IMR-90 (cell line): ENCODE measurements at regions not wholly inside any gene's neighbourhood (a gene's known extent, or its start where the extent isn't known, plus 50 kb on each side); places are given as distances from the start of the nearest gene placed in this dataset.

Experiments used
- ATAC-seq: fragments of 200-7000 bp; cut with Tn5 transposase; 2 replicates; pipeline ENCODE4 v1.9.1; 2020; ENCODE audit warnings: low read depth, mild to moderate bottlenecking, moderate library complexity
- BruUV-seq: library from RNA; stranded (reverse); fragments of 400-500 nt; replicated peaks from 2 replicates; lab custom pipeline; 2021; lab: Mats Ljungman, UMichigan
- CTCF ChIA-PET: fragments of 300-600 bp; formaldehyde crosslinking; extraction: SDS; loops from one replicate; lab custom pipeline; 2021; ENCODE audit warnings: antibody characterized with exemption; lab: Yijun Ruan, JAX
- POLR2A ChIA-PET: fragments of 300-600 bp; sonication (Branson Sonifier 250); formaldehyde crosslinking; loops from one replicate; lab custom pipeline; 2022; ENCODE audit warnings: antibody characterized with exemption; ENCODE audit not compliant: unreplicated experiment; lab: Charles Lee
- DNase-seq: peaks from one replicate; pipeline ENCODE4 v3.0.0; 2013
- H2AFZ ChIP-seq: replicated peaks from 2 replicates; pipeline ENCODE3; 2013; ENCODE audit warnings: low read length, mild to moderate bottlenecking; ENCODE audit not compliant: poor library complexity
- H2AK5ac ChIP-seq: 2 replicates; pipeline ENCODE4 v1.6.1; 2013; ENCODE audit warnings: low read depth, low read length, inconsistent platforms
- H2AK9ac ChIP-seq: replicated peaks from 2 replicates; pipeline ENCODE3; 2013; ENCODE audit warnings: mild to moderate bottlenecking, low read depth, low read length, moderate library complexity; ENCODE audit not compliant: poor library complexity
- H2BK120ac ChIP-seq: 2 replicates; pipeline ENCODE4 v1.6.1; 2013; ENCODE audit warnings: low read depth, low read length, inconsistent platforms
- H2BK15ac ChIP-seq: 3 replicates; pipeline ENCODE4 v1.6.1; 2013; ENCODE audit warnings: low read depth, low read length, inconsistent platforms
- H2BK20ac ChIP-seq: 2 replicates; pipeline ENCODE4 v1.6.1; 2013; ENCODE audit warnings: low read depth, mild to moderate bottlenecking, inconsistent platforms, low read length, moderate library complexity
- H2BK5ac ChIP-seq: 2 replicates; pipeline ENCODE4 v1.6.1; 2013; ENCODE audit warnings: mild to moderate bottlenecking, low read depth, low read length, inconsistent platforms; ENCODE audit not compliant: poor library complexity, severe bottlenecking
- H3K14ac ChIP-seq: replicated peaks from 2 replicates; pipeline ENCODE4 v1.6.1; 2013; ENCODE audit warnings: low read depth, low read length, inconsistent platforms
- H3K18ac ChIP-seq: 2 replicates; pipeline ENCODE4 v1.6.1; 2013; ENCODE audit warnings: low read depth, low read length, control low read depth
- H3K23ac ChIP-seq: 2 replicates; pipeline ENCODE4 v1.6.1; 2013; ENCODE audit warnings: low read depth, low read length, inconsistent platforms
- H3K27ac ChIP-seq: 2 replicates; pipeline ENCODE4 v1.5.1; 2013; ENCODE audit warnings: mild to moderate bottlenecking, control low read depth, low read length; ENCODE audit not compliant: insufficient read depth
- H3K27me3 ChIP-seq: 2 replicates; pipeline ENCODE4 v1.6.1; 2013; ENCODE audit warnings: low read length; ENCODE audit not compliant: control insufficient read depth, insufficient read depth
- H3K36me3 ChIP-seq: 2 replicates; pipeline ENCODE4 v1.6.1; 2013; ENCODE audit warnings: low read length, mixed read lengths; ENCODE audit not compliant: control insufficient read depth, insufficient read depth
- H3K4ac ChIP-seq: 2 replicates; pipeline ENCODE4 v1.6.1; 2013; ENCODE audit warnings: low read depth, low read length, inconsistent platforms
- H3K4me1 ChIP-seq: 2 replicates; pipeline ENCODE4 v1.6.1; 2013; ENCODE audit warnings: low read length, mixed read lengths; ENCODE audit not compliant: control insufficient read depth, insufficient read depth
- H3K4me2 ChIP-seq: 2 replicates; pipeline ENCODE4 v1.6.1; 2013; ENCODE audit warnings: low read depth, mild to moderate bottlenecking, control low read depth, low read length, moderate library complexity
- H3K4me3 ChIP-seq: 2 replicates; pipeline ENCODE4 v1.5.1; 2013; ENCODE audit warnings: low read depth, mild to moderate bottlenecking, control low read depth, low read length, moderate library complexity; ENCODE audit not compliant: insufficient read depth
- H3K56ac ChIP-seq: 2 replicates; pipeline ENCODE4 v1.6.1; 2013; ENCODE audit warnings: low read length, inconsistent platforms; ENCODE audit not compliant: insufficient read depth; ENCODE audit errors: extremely low read depth
- H3K79me1 ChIP-seq, 2 experiments: 2 replicates each; pipeline ENCODE4 v1.6.1; 2013; ENCODE audit warnings: low read length in 2 of 2, inconsistent platforms in 1 of 2, low read depth in 1 of 2
- H3K9ac ChIP-seq: 2 replicates; pipeline ENCODE4 v1.6.1; 2013; ENCODE audit warnings: low read depth, low read length, control low read depth
- H3K9me1 ChIP-seq: 2 replicates; pipeline ENCODE4 v1.6.1; 2013; ENCODE audit warnings: low read length, inconsistent platforms; ENCODE audit not compliant: insufficient read depth
- H3K9me3 ChIP-seq: 2 replicates; pipeline ENCODE4 v1.6.1; 2013; ENCODE audit warnings: low read length; ENCODE audit not compliant: control insufficient read depth, insufficient read depth
- H4K20me1 ChIP-seq: 2 replicates; pipeline ENCODE4 v1.6.1; 2013; ENCODE audit warnings: low read length, inconsistent platforms; ENCODE audit not compliant: insufficient read depth
- H4K5ac ChIP-seq: 2 replicates; pipeline ENCODE4 v1.6.1; 2013; ENCODE audit warnings: mild to moderate bottlenecking, low read depth, low read length, control low read depth
- H4K8ac ChIP-seq, 2 experiments: 2 replicates each; pipeline ENCODE4 v1.6.1; 2013; ENCODE audit warnings: low read depth in 2 of 2, low read length in 2 of 2, control low read depth in 1 of 2, inconsistent platforms in 1 of 2
- H4K91ac ChIP-seq: 2 replicates; pipeline ENCODE4 v1.6.1; 2013; ENCODE audit warnings: low read depth, low read length, inconsistent platforms; ENCODE audit not compliant: insufficient read depth
- BHLHE40 ChIP-seq: fragments of 150-350 bp; IDR thresholded peaks from 2 replicates; pipeline ENCODE4 v1.6.1; 2016; ENCODE audit warnings: mild to moderate bottlenecking, low read depth, low read length
- CEBPB ChIP-seq: IDR thresholded peaks from 2 replicates; pipeline ENCODE4 v1.6.1; 2012; ENCODE audit warnings: low read depth, low read length, improper control_type of control experiment
- CHD1 ChIP-seq: IDR thresholded peaks from 2 replicates; pipeline ENCODE4 v1.6.1; 2012; ENCODE audit warnings: low read depth, low read length, improper control_type of control experiment
- FOS ChIP-seq: fragments of 150-350 bp; IDR thresholded peaks from 2 replicates; pipeline ENCODE4 v1.6.1; 2016; ENCODE audit warnings: low read depth, low read length
- MAFK ChIP-seq: IDR thresholded peaks from 2 replicates; pipeline ENCODE4 v1.6.1; 2012; ENCODE audit warnings: low read depth, low read length, improper control_type of control experiment
- MAZ ChIP-seq: IDR thresholded peaks from 2 replicates; pipeline ENCODE4 v1.6.1; 2012; ENCODE audit warnings: low read depth, mild to moderate bottlenecking, low read length, improper control_type of control experiment, moderate library complexity, borderline replicate concordance
- MXI1 ChIP-seq: IDR thresholded peaks from 2 replicates; pipeline ENCODE4 v1.6.1; 2012; ENCODE audit warnings: low read depth, mild to moderate bottlenecking, low read length, moderate library complexity, borderline replicate concordance
- NFE2L2 ChIP-seq: fragments of 150-350 bp; IDR thresholded peaks from 2 replicates; pipeline ENCODE4 v1.6.1; 2016; ENCODE audit warnings: low read depth, mild to moderate bottlenecking, low read length
- POLR2A ChIP-seq: IDR thresholded peaks from 2 replicates; pipeline ENCODE4 v1.6.1; 2012; ENCODE audit warnings: mild to moderate bottlenecking, low read depth, low read length
- RAD21 ChIP-seq: IDR thresholded peaks from 2 replicates; pipeline ENCODE4 v1.6.1; 2012; ENCODE audit warnings: low read length, improper control_type of control experiment
- RCOR1 ChIP-seq: IDR thresholded peaks from 2 replicates; pipeline ENCODE4 v1.6.1; 2012; ENCODE audit warnings: mild to moderate bottlenecking, low read length, improper control_type of control experiment; ENCODE audit not compliant: insufficient replicate concordance
- RFX5 ChIP-seq: IDR thresholded peaks from 2 replicates; pipeline ENCODE4 v1.8.0; 2012; ENCODE audit warnings: low read depth, mild to moderate bottlenecking, low read length, moderate library complexity
- SMC3 ChIP-seq: fragments of 150-350 bp; IDR thresholded peaks from 2 replicates; pipeline ENCODE4 v1.6.1; 2016; ENCODE audit warnings: low read depth, mild to moderate bottlenecking, antibody characterized with exemption, low read length, moderate library complexity
- WGBS, 2 experiments: methylation state at CpG; one replicate each; pipeline versions ENCODE4 v1.1.5 to v1.1.7; 2013; ENCODE audit warnings: missing lambda C conversion rate in 2 of 2; ENCODE audit not compliant: insufficient read length in 1 of 2; ENCODE audit errors: extremely low coverage in 2 of 2; 5-methylcytosine and 5-hydroxymethylcytosine counted together
- dilution Hi-C: fragments of 300-500 bp; cut with HindIII; formaldehyde crosslinking; loops from one replicate; pipeline ENCODE4 v1.14.3; 2018; ENCODE audit warnings: low sequenced_read_pairs; ENCODE audit not compliant: unreplicated experiment
- in situ Hi-C: fragments of 300-500 bp; cut with MboI; formaldehyde crosslinking; loops from 3 replicates; pipeline ENCODE4 v1.14.3; 2019; ENCODE audit warnings: low sequenced_read_pairs, inconsistent platforms, mixed read lengths
- intact Hi-C: fragments of 100-400 bp; cut with micrococcal nuclease; formaldehyde crosslinking; loops from 2 replicates; pipeline ENCODE4 v1.10.0; 2022
- TF ChIP-seq, protein P1 (sequence below): conservative IDR thresholded peaks from 2 replicates; pipeline ENCODE4 v1.5.1; 2012; ENCODE audit warnings: mild to moderate bottlenecking, low read depth, low read length, improper control_type of control experiment
- TF ChIP-seq, protein P2 (sequence below): fragments of 150-350 bp; IDR thresholded peaks from 2 replicates; pipeline ENCODE4 v1.6.1; 2016; ENCODE audit warnings: low read depth, mild to moderate bottlenecking, low read length, moderate library complexity, borderline replicate concordance
- TF ChIP-seq, protein P3 (sequence below): fragments of 150-350 bp; IDR thresholded peaks from 2 replicates; pipeline ENCODE4 v1.6.1; 2017; ENCODE audit warnings: mild to moderate bottlenecking, antibody characterized with exemption, low read length, low read depth

DNA sequence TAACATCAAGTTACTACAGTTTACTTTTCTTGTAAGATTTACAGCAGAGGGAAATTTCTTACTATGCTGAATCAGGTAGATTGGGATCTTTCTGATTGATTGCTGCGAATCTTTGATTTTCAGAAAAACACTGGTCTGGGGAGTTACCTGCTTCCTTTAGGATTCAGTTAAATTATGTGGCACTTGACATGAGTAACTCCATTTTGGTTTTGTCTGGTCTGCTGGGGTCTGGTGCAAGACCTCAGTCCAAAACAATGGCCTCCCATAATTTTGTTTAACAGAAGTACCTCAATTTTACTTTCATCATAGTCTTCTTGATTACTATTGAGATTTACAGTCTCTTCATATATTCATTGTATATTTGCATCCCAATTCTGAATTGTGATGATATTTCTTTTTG is 775.5 kb downstream of the TRIB2 start:
- in situ Hi-C loops = no loop called here
- Histone ChIP-seq H4K5ac (no peak overlapping the region), H4K91ac (no peak overlapping the region), H3K79me1 (no peaks in the 10 kb centered on the region), H4K20me1 (no peaks in the 10 kb centered on the region), H4K8ac (no peak overlapping the region), H3K9ac (no peak overlapping the region), H3K9me3 (no peaks in the 10 kb centered on the region; the same call in 1 of the 2 replicates), H3K4me1 (no peaks in the 10 kb centered on the region), H3K23ac (no peak overlapping the region), H3K18ac (no peak overlapping the region), H3K4me2 (no peak overlapping the region), H3K27me3 (no peaks in the 10 kb centered on the region), H3K27ac (no peak overlapping the region), H2BK15ac (no peak overlapping the region), H2AK9ac (no peak overlapping the region), H2AFZ (no peak overlapping the region), H3K14ac (no peak overlapping the region), H2BK5ac (no peak overlapping the region), H3K36me3 (no peaks in the 10 kb centered on the region), H2BK20ac (no peak overlapping the region), H3K56ac (no peak overlapping the region), H2BK120ac (no peak overlapping the region), H3K9me1 (no peaks in the 10 kb centered on the region), H3K4me3 (no peak overlapping the region), H3K4ac (no peak overlapping the region), H2AK5ac (no peak overlapping the region)
- DNase-seq (no peak), ATAC-seq (no peak)
- ChIA-PET CTCF (no interaction called here), POLR2A (no interaction called here)
- dilution Hi-C loops = no loop called here
- TF ChIP-seq, protein P1, sequence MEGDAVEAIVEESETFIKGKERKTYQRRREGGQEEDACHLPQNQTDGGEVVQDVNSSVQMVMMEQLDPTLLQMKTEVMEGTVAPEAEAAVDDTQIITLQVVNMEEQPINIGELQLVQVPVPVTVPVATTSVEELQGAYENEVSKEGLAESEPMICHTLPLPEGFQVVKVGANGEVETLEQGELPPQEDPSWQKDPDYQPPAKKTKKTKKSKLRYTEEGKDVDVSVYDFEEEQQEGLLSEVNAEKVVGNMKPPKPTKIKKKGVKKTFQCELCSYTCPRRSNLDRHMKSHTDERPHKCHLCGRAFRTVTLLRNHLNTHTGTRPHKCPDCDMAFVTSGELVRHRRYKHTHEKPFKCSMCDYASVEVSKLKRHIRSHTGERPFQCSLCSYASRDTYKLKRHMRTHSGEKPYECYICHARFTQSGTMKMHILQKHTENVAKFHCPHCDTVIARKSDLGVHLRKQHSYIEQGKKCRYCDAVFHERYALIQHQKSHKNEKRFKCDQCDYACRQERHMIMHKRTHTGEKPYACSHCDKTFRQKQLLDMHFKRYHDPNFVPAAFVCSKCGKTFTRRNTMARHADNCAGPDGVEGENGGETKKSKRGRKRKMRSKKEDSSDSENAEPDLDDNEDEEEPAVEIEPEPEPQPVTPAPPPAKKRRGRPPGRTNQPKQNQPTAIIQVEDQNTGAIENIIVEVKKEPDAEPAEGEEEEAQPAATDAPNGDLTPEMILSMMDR = no peak
- no peak for TF ChIP-seq RFX5
- TF ChIP-seq CEBPB = no peak
- no peak for TF ChIP-seq RCOR1
- TF ChIP-seq, protein P2, sequence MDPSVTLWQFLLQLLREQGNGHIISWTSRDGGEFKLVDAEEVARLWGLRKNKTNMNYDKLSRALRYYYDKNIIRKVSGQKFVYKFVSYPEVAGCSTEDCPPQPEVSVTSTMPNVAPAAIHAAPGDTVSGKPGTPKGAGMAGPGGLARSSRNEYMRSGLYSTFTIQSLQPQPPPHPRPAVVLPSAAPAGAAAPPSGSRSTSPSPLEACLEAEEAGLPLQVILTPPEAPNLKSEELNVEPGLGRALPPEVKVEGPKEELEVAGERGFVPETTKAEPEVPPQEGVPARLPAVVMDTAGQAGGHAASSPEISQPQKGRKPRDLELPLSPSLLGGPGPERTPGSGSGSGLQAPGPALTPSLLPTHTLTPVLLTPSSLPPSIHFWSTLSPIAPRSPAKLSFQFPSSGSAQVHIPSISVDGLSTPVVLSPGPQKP = no peak
- TF ChIP-seq CHD1 = no peak
- no peak for TF ChIP-seq MXI1
- no peak for TF ChIP-seq FOS
- TF ChIP-seq SMC3 = no peak
- TF ChIP-seq POLR2A = no peak
- TF ChIP-seq RAD21 = no peak
- no peak for TF ChIP-seq MAZ
- TF ChIP-seq MAFK = no peak
- no peak for TF ChIP-seq NFE2L2
- no peak for TF ChIP-seq BHLHE40
- TF ChIP-seq, protein P3, sequence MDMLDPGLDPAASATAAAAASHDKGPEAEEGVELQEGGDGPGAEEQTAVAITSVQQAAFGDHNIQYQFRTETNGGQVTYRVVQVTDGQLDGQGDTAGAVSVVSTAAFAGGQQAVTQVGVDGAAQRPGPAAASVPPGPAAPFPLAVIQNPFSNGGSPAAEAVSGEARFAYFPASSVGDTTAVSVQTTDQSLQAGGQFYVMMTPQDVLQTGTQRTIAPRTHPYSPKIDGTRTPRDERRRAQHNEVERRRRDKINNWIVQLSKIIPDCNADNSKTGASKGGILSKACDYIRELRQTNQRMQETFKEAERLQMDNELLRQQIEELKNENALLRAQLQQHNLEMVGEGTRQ = no peak
- BruUV-seq = no TSS peak
- WGBS, 2 experiments = no CpG with 5 or more reads among the region's 1 CpG
- intact Hi-C loops = no loop called here
